ENCODE measurements at regions not wholly inside any gene's neighbourhood (a gene's known extent, or its start where the extent isn't known, plus 50 kb on each side); places are given as distances from the start of the nearest gene placed in this dataset.
A peak's percentile ranks its signal among the peaks of the same experiment; 100 is the strongest.
"Not testable (repeated sequence)": the region's sequence is repeated elsewhere in the genome, so short reads cannot be mapped to it uniquely, and the experiment has no call there.

- no peak for DNase-seq (ENCODE audit: extremely low spot score)
- H3K4me1 ChIP-seq (ENCODE audit: insufficient read depth), result no peaks in the 10 kb centered on the region
- no peak overlapping the region for H3K27ac ChIP-seq (ENCODE audit: low read depth)
- 97% methylated on average over 1 of the region's 1 CpG for WGBS
- no peaks in the 10 kb centered on the region for H3K36me3 ChIP-seq (ENCODE audit: insufficient read depth)
- no peak overlapping the region for H3K4me3 ChIP-seq (ENCODE audit: low read depth, low read length)
These were observed 451.0 kb downstream of the RNF144A start for GRCh38 chr2:7368211-7368610.

DNA sequence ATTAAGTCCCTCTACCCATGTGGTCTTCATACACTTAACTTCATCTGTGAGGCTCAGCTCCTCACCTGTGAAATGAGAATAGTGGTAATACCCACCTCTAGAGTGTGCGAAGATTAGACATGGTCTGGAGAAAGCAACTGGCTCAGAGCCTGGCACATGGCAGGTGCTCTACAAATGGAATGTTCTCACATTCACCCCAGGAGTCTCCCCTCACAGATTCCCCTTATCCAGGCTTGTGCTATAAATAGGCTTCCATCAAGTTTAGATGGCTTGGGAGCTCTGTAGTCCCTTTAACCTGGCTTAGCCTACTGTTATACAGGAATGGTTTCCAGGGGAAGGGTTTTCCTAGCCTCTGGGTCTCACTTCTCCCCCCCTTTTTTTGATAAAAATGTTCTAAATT is 455.9 kb downstream of the RNF144A start:
- no peaks in the 10 kb centered on the region for H3K36me3 ChIP-seq (ENCODE audit: insufficient read depth)
- no peaks in the 10 kb centered on the region for H3K4me1 ChIP-seq (ENCODE audit: insufficient read depth)
- WGBS, result 100% methylated on average over 1 of the region's 1 CpG
- H3K4me3 ChIP-seq (ENCODE audit: low read depth, low read length), result no peak overlapping the region
- no peak overlapping the region for H3K27ac ChIP-seq (ENCODE audit: low read depth)
- no peak for DNase-seq (ENCODE audit: extremely low spot score)

- Histone ChIP-seq H3K27ac (ENCODE audit: low read depth) (no peak overlapping the region), H3K4me3 (ENCODE audit: low read depth, low read length) (no peak overlapping the region)
- no peak for DNase-seq (ENCODE audit: extremely low spot score)
These were observed 458.7 kb downstream of the RNF144A start for GRCh38 chr2:7375901-7376300.

DNA sequence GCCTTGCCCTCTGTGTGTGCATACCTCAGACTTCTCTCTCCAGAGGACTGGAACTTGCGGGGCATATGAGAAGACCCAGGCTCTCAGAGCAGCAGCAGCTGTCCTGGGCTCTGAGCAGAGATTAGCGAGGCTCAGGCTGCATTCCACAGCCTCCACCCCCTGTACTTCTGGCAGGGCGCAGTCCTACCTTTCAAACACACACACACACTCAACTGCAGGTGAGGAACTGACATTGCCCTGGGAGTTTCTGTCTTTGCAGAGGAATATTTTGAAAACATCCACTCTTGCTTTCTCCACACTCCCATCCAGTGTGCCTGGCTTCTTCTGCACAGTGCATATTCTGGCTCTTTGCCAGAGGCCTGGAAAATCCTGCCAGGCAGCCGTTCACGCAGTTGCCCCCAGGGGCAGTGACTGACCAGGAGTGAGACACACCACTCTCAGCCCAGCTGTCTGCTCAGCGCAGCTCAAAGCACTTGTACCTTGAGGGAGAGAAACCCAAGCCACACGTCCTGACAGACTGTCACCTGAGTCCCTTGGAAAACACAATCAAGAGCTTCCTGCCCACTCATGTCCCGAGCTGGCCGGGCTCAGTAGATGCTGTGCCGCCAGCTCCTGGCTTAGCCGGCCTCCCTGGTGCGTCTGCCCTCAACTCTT is 460.8 kb downstream of the RNF144A start:
- 50% methylated on average over 12 of the region's 12 CpGs for WGBS

More at GRCh38 chr2:7375901-7376300, 458.7 kb downstream of the RNF144A start:
- Histone ChIP-seq H3K4me1 (ENCODE audit: insufficient read depth) (no peaks in the 10 kb centered on the region), H3K36me3 (ENCODE audit: insufficient read depth) (no peaks in the 10 kb centered on the region)

GRCh38 chr2:7378591-7378990 is 461.4 kb downstream of the RNF144A start:
- no peak for DNase-seq (ENCODE audit: extremely low spot score)
- 81% methylated on average over 12 of the region's 12 CpGs for WGBS

More for the DNA sequence above, 460.8 kb downstream of the RNF144A start:
- Histone ChIP-seq H3K4me3 (ENCODE audit: low read depth, low read length) (no peak overlapping the region), H3K4me1 (ENCODE audit: insufficient read depth) (no peaks in the 10 kb centered on the region), H3K27ac (ENCODE audit: low read depth) (no peak overlapping the region), H3K36me3 (ENCODE audit: insufficient read depth) (no peaks in the 10 kb centered on the region)
- DNase-seq (ENCODE audit: extremely low spot score), result peak; percentile 3

DNA sequence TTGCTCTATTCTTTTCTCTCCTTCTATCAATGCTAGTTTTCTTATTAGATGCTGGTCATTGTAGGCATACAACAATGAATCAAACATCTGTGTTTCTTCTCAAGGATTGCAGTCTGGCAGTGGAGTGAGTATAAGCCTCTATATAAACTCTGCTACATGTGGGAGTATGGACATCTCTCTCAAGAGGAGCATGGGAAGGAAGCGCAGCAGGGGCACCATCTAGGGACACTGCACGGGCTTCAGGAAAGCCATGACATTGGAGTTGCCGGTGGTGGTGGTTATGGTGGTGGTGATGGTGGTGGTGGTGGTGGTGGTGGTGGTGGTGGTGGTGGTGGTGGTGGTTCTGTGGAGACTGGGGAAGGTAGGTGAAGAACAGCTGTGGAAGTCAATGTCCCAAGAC is 462.6 kb downstream of the RNF144A start:
- no peak for DNase-seq (ENCODE audit: extremely low spot score)
- H3K4me3 ChIP-seq (ENCODE audit: low read depth, low read length), result no peak overlapping the region
- no peaks in the 10 kb centered on the region for H3K36me3 ChIP-seq (ENCODE audit: insufficient read depth)
- H3K4me1 ChIP-seq (ENCODE audit: insufficient read depth), result no peaks in the 10 kb centered on the region
- no peak overlapping the region for H3K27ac ChIP-seq (ENCODE audit: low read depth)
- WGBS, result 84% methylated on average over 3 of the region's 3 CpGs

More at GRCh38 chr2:7378591-7378990, 461.4 kb downstream of the RNF144A start:
- no peaks in the 10 kb centered on the region for H3K36me3 ChIP-seq (ENCODE audit: insufficient read depth)
- H3K4me1 ChIP-seq (ENCODE audit: insufficient read depth), result no peaks in the 10 kb centered on the region
- no peak overlapping the region for H3K4me3 ChIP-seq (ENCODE audit: low read depth, low read length)
- H3K27ac ChIP-seq (ENCODE audit: low read depth), result no peak overlapping the region

GRCh38 chr2:7384773-7385349 is 467.6 kb downstream of the RNF144A start:
- H3K27ac ChIP-seq (ENCODE audit: low read depth), result no peak overlapping the region
- no peaks in the 10 kb centered on the region for H3K36me3 ChIP-seq (ENCODE audit: insufficient read depth)
- no peak overlapping the region for H3K4me3 ChIP-seq (ENCODE audit: low read depth, low read length)
- 89% methylated on average over 11 of the region's 11 CpGs for WGBS
- no peaks in the 10 kb centered on the region for H3K4me1 ChIP-seq (ENCODE audit: insufficient read depth)
- no peak for DNase-seq (ENCODE audit: extremely low spot score)

- H3K4me3 ChIP-seq (ENCODE audit: low read depth, low read length); DNase-seq (ENCODE audit: extremely low spot score); H3K4me1 ChIP-seq (ENCODE audit: insufficient read depth); H3K36me3 ChIP-seq (ENCODE audit: insufficient read depth); H3K27ac ChIP-seq (ENCODE audit: low read depth): not testable (repeated sequence)
- WGBS, result 84% methylated on average over 4 of the region's 4 CpGs
These were observed 473.1 kb downstream of the RNF144A start for GRCh38 chr2:7390311-7390710.

DNA sequence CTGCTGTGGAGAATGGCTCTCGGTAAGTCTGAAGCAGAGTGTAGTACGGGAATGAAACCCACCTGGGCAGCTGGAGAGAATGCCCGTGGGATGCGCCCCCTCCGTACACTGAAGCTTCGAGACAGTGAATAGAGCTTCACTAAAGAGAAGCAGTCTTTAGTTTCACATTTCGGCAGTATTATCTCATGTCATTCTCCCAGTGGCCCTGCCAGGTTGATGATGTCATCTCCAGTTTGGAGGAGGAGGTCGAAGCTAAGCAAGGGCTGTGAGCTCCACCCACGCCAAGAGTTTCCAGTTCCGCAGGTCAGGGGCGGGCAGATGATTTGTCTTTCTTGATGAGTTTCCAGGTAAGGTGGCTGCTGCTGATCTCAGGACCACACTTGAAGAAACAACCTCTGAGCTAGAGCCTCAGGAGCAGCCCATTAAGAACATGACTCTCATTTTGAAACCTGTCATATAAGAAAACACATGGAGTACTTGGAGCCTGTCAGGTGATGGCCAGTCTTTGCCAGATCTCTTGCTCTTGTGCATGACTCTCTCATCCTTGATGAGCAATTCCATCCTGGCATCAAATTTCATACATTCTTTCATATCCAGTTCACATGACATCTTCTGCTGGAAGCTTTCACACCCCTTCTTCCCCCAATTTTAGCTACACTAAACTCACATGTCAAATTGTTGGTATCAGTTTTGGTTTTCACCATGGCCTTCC is 475.0 kb downstream of the RNF144A start:
- no peak for DNase-seq (ENCODE audit: extremely low spot score)
- WGBS, result 82% methylated on average over 11 of the region's 11 CpGs
- Histone ChIP-seq H3K4me1 (ENCODE audit: insufficient read depth) (no peaks in the 10 kb centered on the region), H3K4me3 (ENCODE audit: low read depth, low read length) (no peak overlapping the region), H3K27ac (ENCODE audit: low read depth) (no peak overlapping the region), H3K36me3 (ENCODE audit: insufficient read depth) (no peaks in the 10 kb centered on the region)

- Histone ChIP-seq H3K27ac (ENCODE audit: low read depth) (no peak overlapping the region), H3K4me3 (ENCODE audit: low read depth, low read length) (no peak overlapping the region), H3K36me3 (ENCODE audit: insufficient read depth) (no peaks in the 10 kb centered on the region), H3K4me1 (ENCODE audit: insufficient read depth) (no peaks in the 10 kb centered on the region)
- no peak for DNase-seq (ENCODE audit: extremely low spot score)
- 84% methylated on average over 3 of the region's 3 CpGs for WGBS
These were observed 477.0 kb downstream of the RNF144A start for GRCh38 chr2:7394195-7394594.

DNA sequence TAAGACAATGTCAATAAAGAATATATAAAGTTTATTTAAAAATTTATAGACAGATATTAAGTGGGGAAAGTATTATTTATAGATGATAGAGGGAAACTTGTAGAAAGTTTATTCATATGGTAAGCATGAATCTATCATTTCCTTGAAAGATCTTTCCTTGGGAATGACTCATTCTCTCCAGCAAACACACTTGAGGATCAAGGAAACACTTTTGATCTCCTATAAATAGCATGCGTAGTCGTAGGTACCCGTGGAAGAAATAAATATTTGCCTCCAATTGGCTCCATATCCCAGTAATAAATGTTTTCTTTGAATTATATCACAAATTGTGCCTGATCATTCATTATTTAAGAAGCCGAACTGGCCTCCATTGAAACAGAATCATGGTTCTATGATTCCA is 483.4 kb downstream of the RNF144A start:
- 59% methylated on average over 4 of the region's 4 CpGs for WGBS
- Histone ChIP-seq H3K4me1 (ENCODE audit: insufficient read depth) (no peaks in the 10 kb centered on the region), H3K4me3 (ENCODE audit: low read depth, low read length) (no peak overlapping the region), H3K36me3 (ENCODE audit: insufficient read depth) (no peaks in the 10 kb centered on the region), H3K27ac (ENCODE audit: low read depth) (no peak overlapping the region)
- DNase-seq (ENCODE audit: extremely low spot score), result no peak

DNA sequence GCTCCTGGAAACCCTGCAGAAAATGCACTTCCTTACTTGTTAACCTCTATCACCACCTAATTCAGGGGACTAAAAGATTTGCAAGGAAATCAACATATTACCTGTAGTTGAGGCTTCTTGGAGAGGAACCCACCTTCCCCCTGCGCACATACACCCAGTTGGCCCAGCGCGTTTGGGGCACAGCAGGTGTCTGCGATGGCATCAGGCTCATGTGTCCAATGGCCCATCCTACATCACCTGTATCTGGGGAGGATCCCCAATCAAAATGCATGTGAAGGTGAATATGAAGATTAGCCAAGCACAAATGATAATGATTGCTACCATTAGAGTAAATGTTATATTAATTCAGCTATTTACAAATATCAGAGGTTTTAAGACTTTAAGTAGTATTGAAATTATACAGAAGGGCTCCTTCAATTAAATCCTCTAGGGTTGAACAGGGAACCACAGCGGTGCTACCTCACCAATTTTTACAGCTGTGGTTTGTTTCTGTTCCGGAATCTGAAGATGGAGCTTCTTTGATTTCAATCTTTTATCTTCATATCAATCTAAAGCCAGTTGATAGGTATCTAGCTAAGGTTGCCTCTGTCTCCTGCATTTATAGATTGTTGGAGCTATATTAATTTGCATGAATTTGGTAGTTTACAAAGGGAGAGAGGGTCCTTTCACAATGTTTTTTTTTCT is 486.0 kb downstream of the RNF144A start:
- H3K27ac ChIP-seq (ENCODE audit: low read depth), result no peak overlapping the region
- no peak for DNase-seq (ENCODE audit: extremely low spot score)
- H3K36me3 ChIP-seq (ENCODE audit: insufficient read depth), result no peaks in the 10 kb centered on the region
- no peak overlapping the region for H3K4me3 ChIP-seq (ENCODE audit: low read depth, low read length)
- H3K4me1 ChIP-seq (ENCODE audit: insufficient read depth), result no peaks in the 10 kb centered on the region
- 94% methylated on average over 6 of the region's 6 CpGs for WGBS

DNA sequence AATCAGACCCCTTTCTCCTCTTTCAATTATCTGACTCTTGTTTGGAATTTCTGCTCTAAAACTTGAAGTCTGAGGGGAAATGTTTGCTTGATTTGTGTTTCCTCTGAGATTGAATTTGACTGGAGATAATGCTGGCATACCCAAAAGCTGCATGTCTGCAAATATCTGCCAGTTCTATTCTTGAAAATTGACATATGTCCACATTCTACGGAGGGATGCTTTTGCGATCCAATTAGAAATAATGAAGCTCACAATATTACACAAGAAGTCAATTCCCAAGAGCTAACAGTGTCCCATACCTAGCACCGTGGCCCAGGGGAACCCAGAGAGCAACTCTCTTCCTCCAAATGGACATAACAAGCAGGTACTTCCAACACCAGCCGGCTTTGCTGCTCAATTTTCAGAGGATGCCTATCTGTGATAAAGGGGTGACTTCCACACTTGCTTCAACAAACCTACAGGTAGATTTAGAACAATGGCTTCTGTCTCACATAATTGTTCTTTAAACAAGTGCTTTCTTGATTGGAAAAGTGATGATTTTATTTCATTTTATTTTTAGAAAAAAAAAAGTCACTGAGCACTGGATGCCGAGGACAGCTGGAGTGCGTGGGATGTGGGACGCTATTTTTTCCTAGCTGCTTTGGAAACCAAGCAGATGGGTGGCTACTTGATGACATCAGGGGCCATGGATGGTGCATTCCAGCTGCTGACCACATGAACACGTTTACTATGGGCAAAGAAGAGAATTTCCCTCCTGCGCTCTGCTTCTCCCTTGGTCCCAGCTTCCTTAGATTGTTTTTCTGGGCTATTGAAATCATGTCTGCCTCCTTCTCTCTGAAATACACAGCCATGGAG is 488.9 kb downstream of the RNF144A start:
- Histone ChIP-seq H3K4me1 (ENCODE audit: insufficient read depth) (no peaks in the 10 kb centered on the region), H3K4me3 (ENCODE audit: low read depth, low read length) (no peak overlapping the region), H3K27ac (ENCODE audit: low read depth) (no peak overlapping the region), H3K36me3 (ENCODE audit: insufficient read depth) (no peaks in the 10 kb centered on the region)
- WGBS, result 61% methylated on average over 9 of the region's 9 CpGs
- DNase-seq (ENCODE audit: extremely low spot score), result no peak
